GM20000 (cell line): ENCODE measurements at regions not wholly inside any gene's neighbourhood (a gene's known extent, or its start where the extent isn't known, plus 50 kb on each side); places are given as distances from the start of the nearest gene placed in this dataset.

Experiments used
- DNase-seq: peaks from one replicate; pipeline ENCODE4 v3.0.0; 2012; ENCODE audit warnings: low spot score
- TF ChIP-seq, protein P1 (sequence below): IDR thresholded peaks from 2 replicates; pipeline ENCODE4 v1.5.1; 2012; ENCODE audit warnings: mild to moderate bottlenecking, control low read depth; ENCODE audit errors: extremely low read depth, missing control alignments

DNA sequence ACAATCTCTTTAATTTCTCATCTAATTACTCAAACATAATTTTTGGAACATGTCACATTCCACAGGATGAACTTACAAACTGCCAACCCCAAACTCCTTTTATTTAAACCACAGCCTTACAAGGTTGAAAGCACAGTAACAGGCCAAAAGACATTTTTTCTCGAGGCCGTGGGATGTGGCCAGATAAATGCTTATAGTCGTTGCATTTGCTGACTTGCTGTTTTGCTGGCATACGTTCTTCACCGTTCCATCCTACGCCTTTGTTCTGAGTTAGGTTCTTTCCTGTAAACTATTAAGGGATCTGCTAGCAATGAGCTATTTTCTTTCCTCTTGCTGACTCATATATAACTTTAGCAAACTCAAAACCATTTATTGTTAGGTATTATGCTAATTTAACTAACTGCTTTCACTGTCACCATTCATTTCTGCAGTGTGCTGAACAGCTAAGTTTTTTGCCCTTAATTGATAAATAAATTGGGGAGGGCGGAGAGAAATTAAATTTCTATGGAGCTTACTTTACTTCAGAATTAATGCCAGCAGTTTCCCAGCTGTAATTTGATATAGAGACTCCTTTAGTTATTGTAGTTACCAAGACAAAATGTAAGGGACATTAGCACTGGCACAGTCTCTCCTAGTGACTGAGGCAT, 135.1 kb upstream of the PACRGL start:
- DNase-seq = no peak
- TF ChIP-seq, protein P1, sequence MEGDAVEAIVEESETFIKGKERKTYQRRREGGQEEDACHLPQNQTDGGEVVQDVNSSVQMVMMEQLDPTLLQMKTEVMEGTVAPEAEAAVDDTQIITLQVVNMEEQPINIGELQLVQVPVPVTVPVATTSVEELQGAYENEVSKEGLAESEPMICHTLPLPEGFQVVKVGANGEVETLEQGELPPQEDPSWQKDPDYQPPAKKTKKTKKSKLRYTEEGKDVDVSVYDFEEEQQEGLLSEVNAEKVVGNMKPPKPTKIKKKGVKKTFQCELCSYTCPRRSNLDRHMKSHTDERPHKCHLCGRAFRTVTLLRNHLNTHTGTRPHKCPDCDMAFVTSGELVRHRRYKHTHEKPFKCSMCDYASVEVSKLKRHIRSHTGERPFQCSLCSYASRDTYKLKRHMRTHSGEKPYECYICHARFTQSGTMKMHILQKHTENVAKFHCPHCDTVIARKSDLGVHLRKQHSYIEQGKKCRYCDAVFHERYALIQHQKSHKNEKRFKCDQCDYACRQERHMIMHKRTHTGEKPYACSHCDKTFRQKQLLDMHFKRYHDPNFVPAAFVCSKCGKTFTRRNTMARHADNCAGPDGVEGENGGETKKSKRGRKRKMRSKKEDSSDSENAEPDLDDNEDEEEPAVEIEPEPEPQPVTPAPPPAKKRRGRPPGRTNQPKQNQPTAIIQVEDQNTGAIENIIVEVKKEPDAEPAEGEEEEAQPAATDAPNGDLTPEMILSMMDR = no peak

DNA sequence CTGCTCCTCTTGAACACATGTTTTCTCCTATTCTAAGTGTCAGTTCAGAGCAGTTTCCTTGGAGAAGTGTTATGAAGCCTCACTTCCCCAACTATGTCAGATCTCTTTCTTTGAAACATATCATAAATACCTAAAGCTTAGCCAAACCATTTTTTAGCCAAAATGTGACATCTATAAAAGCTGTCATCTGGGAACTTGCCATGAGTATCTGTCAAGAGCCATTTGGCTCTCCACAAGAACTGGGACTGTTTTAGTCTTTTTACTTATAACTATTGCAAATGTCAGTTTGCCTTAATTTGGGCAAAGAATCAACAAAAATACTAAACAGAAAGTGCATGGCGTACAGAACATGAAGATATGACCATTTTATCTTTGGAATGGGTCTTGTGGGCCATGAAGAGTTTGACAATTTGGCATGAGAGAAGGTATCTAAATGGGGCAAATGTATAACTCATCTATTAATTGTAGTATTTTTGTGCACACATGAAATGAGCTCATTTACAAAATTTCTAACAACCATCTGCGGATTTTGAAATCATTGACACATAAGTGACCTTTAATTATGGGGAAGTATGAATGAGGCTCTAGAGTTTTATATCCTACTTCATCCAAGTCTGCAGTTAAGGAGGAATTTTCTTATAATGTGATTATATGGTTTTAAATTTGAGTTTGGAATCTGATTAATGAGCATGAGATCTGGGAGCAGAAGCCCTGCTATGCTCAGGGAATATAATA, 129.1 kb upstream of the PACRGL start:
- DNase-seq = no peak

DNA sequence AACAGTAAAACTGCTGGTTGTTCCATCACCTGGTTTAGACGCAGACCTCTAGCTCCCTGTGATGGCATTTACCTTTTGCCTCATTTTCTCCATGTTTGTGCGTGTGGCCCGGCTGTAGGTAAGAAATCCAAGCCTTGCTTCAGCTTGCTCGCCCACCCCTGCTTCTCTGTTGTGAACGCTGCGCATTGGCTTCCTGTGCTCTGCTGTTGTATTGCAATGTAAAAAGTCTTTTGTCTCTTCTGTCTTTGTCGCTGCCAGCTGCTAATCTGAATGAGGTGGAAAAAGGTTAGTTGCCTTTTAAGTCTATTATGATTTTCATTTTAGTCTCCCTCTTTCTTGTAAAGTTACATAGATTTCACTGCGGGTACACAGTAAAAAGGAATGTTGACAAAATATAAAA, 127.3 kb upstream of the PACRGL start:
- TF ChIP-seq, protein P1 = no peak
- DNase-seq = no peak

More for the DNA sequence above, 129.1 kb upstream of the PACRGL start:
- TF ChIP-seq, protein P1 = no peak

DNA sequence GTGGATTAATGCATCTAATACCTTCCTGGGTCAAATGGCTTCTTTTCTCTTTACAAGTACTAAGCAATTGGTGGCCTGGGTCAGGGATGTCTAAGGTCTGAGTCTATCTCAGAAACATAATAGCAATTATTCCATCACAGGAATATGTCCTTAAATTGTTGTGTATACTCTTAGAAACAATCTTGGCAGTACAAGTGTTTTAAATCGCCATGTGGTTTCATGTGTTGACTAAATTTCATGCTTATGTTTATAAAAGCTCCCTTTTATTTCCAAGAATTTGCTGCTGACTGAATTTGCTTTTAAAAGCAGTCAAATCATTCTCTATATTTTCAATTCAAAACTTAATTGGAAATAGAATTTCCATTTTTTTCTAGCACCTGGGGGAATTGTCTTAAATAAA, 125.3 kb upstream of the PACRGL start:
- TF ChIP-seq, protein P1 = no peak
- no peak for DNase-seq

DNA sequence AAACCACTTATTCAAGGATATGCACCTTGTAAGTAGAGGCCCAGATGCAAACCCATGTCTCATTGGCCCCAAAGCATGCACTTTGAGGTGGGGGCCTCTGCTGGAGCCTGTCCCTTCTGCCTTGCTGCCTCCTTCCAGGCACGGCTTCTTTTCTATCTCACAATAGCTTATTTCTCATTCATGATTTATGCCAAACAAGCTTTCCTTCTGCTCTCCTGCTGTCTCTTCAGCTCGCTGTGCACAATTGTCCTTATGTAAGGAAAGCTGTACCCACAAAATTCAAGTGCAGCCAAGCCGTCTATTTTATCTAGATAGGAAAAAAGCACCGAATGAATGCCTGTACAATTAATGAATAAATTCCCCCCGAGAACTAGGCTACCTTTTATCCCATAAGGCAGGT, 124.8 kb upstream of the PACRGL start:
- DNase-seq = no peak
- TF ChIP-seq, protein P1 = no peak

DNA sequence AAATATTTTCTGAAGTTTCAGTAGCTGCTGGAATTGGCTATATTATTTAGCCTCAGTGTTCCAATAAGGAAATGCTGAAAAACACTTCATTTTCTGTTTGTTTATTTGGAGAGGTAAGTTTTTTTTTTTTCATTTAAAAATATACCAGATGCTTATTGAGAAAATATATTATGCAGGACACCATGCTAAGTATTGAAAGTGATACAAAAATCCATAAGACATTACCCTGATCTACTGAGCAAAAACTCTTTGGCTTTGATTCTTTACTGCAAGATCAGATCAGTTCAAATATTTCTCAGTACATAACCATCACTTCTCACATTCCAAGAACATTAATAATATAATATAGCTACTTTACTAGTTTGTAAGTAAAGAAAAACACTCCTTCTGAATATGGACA, 123.4 kb upstream of the PACRGL start:
- DNase-seq = no peak
- TF ChIP-seq, protein P1 = no peak

DNA sequence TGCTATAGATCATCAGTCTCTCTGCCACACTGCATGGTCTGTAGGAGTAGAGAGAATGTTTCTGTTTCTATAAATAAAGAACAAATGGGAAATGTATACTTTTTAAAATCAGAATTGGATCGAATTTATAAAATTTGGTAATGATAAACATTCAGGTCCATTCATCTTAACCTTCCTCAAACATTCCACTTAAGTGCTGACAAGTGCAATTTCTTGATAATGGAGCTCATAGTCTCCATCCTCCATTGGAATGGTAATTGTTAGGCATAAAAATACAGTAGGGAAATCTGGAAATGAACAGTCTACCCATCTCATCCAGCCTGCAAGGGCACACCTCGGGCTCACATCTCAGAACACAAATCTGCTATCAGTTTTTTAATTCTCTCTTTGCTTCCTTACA, 122.6 kb upstream of the PACRGL start:
- no peak for DNase-seq
- TF ChIP-seq, protein P1 = no peak
